ENCODE measurements at regions not wholly inside any gene's neighbourhood (a gene's known extent, or its start where the extent isn't known, plus 50 kb on each side); places are given as distances from the start of the nearest gene placed in this dataset.

DNA sequence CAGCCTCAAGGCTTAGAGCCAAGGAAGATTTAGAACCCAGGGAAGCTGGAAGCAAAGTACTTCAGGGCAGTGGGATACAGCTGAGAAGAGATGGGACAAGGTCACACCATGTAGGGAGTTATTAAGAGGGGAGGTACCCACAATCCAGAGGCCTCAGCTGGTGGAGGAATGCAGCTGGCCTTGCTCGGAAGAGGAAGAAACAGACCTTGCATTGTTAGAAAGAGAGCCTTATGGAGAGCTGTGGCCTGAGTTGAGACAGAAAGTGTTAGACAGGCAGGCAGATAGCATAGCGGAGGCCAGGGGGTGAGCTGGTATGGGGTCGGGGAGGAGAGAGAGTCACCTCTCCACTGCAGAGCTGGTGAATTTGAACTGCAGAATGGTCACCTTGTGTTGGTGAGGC is 173.1 kb downstream of the JCAD start:
- TF ChIP-seq GTF3A (CRISPR knock-in tag; conservative IDR thresholded peaks at IDR 0.05), result no peak
- TF ChIP-seq ZFP36L2 (CRISPR knock-in tag; IDR thresholded peaks at IDR 0.05), result no peak
- no peak for TF ChIP-seq ZNF691 (CRISPR knock-in tag; IDR thresholded peaks at IDR 0.05; ENCODE audit: borderline replicate concordance, low read depth)
- no peak for TF ChIP-seq PHF5A (CRISPR knock-in tag; IDR thresholded peaks at IDR 0.05; ENCODE audit: low read depth, unreplicated experiment)
